GM18505 (cell line): ENCODE measurements at regions not wholly inside any gene's neighbourhood (a gene's known extent, or its start where the extent isn't known, plus 50 kb on each side); places are given as distances from the start of the nearest gene placed in this dataset.
"Not testable (repeated sequence)": the region's sequence is repeated elsewhere in the genome, so short reads cannot be mapped to it uniquely, and the experiment has no call there.

Experiments used
- ATAC-seq: cut with Tn5 transposase; IDR thresholded peaks from one replicate; pipeline ENCODE4 v1.9.1; 2021; ENCODE audit not compliant: unreplicated experiment
- POLR2A ChIP-seq: IDR thresholded peaks from 4 replicates; pipeline ENCODE4 v1.6.1; 2011; ENCODE audit warnings: borderline replicate concordance; ENCODE audit not compliant: insufficient read depth, insufficient read length; ENCODE audit errors: extremely low read depth

DNA sequence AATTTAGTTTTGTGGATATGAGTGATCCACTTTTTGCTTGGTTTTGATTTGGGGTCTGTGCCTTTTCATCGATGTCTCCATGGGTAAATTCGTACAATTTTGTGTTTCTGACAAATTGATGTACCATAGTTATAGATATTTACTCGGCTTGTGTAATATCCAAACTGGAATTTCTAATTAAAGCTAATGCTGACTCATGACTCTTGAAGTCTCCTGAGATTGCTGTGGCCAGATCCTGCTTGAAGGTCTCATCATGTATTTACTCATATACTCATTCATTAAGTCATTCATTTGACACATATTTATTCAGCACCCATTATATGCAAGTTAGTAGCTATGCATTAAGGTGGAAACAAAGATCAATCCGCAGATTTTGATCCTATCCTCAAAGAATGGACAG, 423.2 kb downstream of the RWDD3 start:
- no peak for TF ChIP-seq POLR2A
- no peak for ATAC-seq

DNA sequence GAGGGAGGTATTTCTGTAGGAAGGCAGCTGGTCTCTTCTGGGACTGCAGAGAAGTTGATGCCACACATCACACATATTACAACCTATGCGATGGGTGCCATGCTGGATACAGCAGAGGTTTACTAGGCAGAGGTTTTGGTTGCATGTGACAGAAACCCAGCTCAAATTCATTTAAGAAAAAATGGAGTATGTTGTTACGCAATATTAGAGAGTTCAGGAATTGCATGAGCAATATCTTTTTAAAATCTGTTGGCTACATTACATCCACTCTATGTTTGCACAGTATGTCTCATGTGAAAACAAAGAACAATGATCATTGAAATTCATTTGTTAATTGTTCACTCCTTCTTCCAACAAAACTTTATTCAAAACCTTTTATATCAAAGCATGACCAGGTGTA, 425.2 kb downstream of the RWDD3 start:
- ATAC-seq, result no peak
- no peak for TF ChIP-seq POLR2A

DNA sequence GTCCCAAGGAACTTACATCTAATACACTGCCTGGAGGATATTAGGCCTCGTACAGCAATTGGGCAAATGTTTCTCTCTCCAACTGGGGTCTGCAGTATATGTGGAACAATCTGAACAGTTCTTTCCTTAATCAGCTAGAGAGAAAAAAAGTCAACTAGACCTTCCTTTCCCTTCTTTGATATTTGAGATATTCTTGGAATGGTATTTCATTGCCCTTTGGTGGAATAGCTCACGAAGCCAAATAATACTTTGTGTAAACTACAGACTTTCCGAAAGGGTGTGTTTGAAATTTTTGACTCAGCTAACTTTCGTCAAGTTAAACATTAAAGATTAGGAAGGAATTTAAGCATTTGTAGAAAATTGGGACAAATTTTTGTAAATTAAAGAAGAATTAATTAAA, 425.6 kb downstream of the RWDD3 start:
- no peak for TF ChIP-seq POLR2A
- ATAC-seq, result no peak

DNA sequence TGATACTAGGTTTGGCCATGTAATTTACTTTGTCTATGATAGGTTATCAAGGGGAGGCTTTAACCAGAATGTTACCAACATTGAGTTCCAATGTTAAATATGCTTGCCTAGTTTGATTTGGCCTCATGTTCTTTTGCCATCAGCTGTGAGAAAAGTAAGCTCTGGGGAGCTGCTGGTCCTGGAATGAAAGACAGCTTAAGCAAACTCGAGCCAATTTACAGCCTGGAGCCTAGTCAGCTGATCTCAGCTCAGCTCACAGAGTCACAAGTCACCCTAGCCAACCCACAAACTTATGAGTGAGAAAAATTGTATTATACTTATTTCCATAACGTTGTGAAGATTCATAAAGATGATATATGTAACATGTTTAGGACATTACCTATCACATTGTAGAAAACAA, 426.7 kb downstream of the RWDD3 start:
- no peak for ATAC-seq

DNA sequence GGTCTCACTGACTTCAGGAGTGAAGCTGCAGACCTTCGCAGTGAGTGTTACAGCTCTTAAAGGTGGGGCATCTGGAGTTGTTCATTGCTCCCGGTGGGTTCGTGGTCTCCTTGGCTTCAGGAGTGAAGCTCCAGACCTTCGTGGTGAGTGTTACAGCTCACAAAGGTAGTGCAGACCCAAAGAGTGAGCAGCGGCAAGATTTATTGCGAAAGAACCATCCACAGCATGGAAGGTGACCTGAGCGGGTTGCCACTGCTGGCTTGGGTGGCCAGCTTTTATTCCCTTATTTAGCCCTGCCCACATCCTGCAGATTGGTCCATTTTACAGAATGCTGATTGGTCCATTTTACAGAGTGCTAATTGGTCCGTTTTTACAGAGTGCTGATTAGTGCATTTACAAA, 429.5 kb downstream of the RWDD3 start:
- not testable (repeated sequence) for ATAC-seq

More for the DNA sequence above, 426.7 kb downstream of the RWDD3 start:
- TF ChIP-seq POLR2A, result no peak

DNA sequence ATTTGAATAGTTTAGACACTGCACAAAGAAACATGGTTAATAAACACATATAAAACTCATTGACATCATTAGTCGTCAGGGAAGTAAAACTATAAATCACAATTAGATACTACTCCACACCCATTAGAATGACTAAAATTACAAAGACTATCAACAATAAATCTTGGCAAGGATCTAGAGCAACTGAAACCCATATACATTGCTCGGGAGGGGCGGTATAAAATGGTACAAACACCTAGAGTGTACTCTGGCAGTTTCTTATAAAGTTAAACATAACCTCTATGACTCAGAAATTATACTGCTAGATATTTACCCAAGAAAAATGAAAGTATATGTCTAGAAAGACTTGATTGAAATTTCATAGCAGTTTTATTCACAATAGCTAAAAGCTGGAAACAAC, 434.2 kb downstream of the RWDD3 start:
- TF ChIP-seq POLR2A, result no peak
- ATAC-seq, result no peak

DNA sequence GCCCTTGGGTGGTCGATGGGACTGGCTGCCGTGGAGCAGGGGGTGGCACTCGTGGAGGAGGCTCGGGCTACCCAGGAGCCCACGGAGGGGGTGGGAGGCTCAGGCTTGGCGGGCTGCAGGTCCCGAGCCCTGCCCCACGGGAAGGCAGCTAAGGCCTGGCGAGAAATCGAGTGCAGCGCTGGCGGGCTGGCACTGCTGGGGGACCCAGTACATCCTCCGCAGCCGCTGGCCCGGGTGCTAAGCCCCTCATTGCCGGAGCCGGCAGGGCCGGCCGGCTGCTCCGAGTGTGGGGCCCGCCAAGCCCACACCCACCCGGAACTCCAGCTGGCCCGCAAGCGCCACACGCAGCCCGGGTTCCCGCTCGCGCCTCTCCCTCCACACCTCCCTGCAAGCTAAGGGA, 435.6 kb downstream of the RWDD3 start:
- ATAC-seq, result not testable (repeated sequence)

DNA sequence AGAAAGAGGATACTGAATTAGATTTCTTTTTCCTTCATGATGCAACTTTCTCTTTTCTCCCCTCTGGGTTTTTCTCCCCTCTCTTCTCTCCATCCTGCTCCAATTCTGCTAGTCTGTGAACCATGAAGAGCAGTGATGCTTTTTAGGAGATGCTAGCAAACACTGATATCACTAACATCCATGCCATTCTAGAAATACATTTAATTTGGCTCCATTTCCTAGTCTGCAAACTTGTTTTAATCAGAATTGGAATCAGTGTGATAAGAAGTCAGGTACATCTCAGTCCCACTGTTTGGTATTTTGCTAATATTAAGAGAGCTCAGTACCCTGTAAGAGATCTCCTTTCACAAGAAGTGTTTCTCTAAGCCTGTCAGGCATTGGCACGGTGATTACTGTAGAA, 437.1 kb downstream of the RWDD3 start:
- no peak for TF ChIP-seq POLR2A
- ATAC-seq, result no peak

DNA sequence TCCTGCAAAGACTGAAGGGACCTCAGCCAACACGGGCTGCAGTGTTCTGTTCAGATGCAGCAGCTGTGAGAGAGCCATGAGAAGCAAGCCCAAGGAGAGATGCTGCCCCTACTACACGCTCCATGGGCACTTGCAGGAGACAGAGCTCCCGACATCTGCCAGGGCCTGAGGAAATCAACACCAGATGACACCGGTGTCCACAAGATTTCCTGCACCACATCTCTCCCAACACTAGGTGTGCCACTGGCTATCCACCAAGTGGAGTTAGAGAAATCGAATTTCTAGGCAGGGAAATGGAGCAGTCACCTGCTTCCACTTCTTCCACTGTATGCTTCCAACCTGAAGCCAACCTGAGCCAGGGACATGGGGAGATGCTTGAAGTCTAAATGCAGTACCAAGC, 445.3 kb downstream of the RWDD3 start:
- no peak for TF ChIP-seq POLR2A
- no peak for ATAC-seq

DNA sequence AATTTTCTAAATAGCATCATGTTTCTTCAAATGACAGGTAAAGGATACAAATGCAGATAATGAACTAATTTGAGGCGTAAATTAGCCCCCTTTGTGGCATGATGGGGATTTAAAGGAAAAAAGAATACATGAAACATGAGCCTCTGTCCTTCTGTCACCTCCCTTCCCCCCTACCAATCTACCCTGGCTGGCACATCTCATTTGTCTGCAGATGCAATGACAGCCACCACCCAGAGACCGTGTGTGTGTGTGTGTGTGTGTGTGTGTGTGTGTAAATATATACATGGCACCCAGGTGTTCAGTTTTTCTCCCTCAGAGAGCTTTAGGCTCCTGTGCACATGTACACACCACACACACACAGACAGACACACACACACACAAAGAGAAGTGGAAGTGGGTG, 451.1 kb downstream of the RWDD3 start:
- no peak for TF ChIP-seq POLR2A
- ATAC-seq, result no peak

DNA sequence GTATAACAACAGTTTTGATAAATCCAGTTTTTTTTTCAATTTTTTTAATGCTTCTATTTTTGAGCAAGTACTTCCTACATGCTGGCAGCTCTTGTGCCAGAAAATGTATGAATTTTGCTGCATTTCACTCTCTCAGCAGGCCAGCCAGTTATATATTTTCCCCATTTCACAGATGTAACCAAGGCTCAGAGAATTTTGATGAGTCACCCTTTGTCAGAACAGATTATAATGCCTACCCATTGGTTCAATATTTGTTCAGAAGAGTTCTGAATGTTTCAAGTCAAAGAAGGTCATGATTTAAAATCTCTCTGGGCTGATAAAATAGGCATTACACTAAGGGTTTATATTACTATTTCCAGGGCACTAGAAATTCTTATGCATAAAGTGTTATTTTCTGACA, 452.2 kb downstream of the RWDD3 start:
- no peak for ATAC-seq

DNA sequence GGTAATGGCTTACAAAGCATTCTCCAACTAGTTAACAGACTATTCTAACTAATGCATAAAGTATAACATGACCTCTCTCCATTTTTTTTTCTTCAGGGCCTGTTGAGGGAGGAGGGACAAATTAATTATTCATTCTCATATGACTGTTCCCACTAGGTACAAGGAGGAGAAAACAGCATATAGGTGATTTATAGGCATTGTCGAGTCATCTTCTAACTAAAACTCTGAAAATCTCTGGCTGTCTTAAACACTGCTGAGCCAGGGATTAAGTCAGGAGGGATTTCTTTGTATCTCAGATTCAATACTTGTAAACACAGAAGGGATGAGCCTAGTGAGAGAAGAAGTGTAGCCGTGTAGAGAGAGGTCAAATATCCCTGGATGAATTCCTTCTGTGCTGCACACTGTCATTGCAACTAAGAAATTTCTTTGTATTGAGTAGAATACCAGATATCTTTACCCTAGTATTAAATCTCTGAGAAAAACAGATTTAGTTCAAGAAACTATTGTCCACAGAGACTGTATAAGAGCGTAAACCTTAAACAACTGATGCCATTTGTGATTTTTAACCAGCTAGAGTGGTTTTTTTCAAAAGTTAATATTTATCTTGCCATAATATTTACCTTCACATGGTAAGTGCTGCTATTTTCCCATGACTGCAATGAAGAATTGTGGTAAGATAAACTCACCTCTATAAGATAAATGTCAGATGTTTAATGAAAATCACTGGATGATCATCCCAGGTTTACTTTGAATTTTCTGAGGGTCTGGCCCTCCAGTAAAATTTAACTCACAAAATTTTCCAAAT, 465.3 kb downstream of the RWDD3 start:
- no peak for TF ChIP-seq POLR2A
- ATAC-seq, result no peak

More for the DNA sequence above, 452.2 kb downstream of the RWDD3 start:
- no peak for TF ChIP-seq POLR2A

DNA sequence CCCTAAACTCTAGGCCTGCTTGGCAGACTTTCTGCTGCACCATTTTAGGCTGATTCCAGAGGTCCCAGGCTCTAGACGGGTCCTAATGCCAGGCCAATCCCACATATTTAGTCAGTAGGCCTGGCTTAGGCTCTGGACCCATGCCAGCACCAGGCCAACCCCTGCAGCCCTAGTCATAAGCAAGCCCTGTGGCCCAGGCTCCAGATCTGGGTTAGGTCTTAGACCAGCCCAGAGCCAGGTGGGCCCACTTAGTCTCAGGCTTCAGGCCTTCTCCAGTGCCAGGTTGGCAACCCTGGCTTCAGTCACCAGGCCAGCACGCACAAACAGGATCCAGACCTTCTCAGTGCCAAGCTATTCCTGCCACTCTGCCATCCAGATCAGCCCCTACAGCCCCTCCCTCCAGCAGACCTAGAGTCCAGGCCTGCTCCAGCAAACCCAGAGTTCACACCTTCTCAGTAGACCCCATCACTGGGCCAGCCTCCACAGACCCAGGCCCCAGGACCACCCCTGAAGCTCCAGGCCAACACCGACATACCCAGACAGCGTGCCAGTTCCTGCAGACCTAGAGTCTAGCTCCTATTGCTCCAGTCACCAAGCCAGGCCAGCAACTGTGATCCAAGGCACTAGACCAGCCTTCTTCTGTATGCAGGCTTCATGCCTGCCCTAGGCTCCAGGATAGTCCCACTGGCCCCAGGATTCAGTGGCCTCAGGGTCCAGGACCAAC, 467.6 kb downstream of the RWDD3 start:
- TF ChIP-seq POLR2A, result no peak
- ATAC-seq, result no peak

DNA sequence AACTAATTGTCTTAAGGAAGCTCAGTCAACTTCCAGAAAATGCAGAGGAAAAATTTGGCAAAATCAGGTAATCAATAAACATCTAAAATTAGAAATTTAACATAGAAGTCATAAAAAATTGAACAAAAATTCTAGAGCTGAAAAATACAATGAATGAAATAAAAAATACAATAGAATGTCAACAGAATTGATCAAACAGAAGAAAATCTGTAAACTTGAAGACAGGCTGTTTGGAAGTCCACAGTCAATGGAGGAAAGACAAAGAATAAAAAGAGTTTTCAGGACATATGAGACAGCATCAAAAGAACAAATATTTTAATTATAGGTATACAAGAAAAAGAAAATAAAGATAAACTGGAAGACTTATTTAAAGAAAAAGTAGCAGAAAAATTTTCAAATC, 469.0 kb downstream of the RWDD3 start:
- ATAC-seq, result no peak
- no peak for TF ChIP-seq POLR2A
